ENCODE measurements at regions not wholly inside any gene's neighbourhood (a gene's known extent, or its start where the extent isn't known, plus 50 kb on each side); places are given as distances from the start of the nearest gene placed in this dataset.

DNA sequence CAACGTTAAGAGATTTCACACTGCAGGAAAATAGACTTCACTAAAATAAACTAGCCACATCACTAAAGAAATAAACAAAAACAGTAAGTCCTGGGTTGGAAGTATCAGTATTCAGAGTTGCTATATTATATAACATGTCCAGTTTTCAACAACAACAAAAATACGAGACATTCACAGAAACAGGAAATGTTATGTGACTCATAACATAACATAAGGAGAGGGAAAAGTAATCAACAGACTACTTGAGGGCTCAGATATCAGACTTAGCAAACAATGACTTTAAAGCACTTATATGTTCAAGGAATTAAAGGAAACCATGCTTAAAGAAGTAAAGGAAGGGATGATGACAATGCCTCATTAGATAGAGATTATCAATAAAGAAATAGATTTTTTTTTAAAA lies 73.5 kb upstream of the MKLN1 start:
- DNase-seq (ENCODE audit: low read depth in 2 of 2) = no peak

DNA sequence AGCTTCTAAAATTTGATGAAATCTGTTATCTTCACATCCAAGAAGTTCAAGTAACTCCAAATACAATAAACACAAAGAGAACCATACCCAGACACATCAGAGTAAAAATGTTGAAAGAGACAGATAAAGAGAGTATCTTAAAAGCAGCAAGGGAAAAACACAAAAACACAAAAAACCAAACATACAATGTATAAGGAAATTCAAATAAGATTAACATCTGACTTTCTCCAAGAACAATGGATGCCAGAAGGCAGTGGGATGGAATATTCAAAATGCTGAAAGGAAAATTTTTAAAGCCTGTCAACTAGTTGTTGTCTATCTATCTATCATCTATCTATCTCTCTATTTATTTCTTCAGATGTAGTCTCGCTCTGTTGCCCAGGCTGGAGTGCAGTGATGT lies 72.4 kb upstream of the MKLN1 start:
- DNase-seq (ENCODE audit: low read depth in 2 of 2) = no peak

DNA sequence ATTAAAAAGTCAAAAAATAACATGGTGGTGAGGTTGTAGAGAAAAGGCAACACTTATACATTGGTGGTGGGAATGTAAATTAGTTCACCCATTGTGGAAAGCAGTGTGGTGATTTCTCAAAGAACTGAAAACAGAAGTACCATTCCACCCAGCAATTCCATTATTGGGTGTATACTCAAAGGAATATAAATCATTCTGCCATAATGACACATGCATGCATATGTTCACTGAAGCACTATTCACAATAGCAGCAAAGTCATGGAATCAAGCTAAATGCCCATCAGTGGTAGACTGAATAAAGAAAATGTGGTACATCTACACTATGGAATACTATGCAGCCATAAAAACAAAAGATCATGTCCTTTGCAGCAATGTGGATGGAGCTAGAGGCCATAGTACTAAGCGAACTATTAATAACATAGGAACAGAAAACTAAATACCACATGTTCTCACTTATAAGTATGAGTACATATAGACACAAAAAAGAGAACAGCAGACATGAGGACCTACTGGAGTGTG lies 66.1 kb upstream of the MKLN1 start:
- no peak for DNase-seq (ENCODE audit: low read depth in 2 of 2)

DNA sequence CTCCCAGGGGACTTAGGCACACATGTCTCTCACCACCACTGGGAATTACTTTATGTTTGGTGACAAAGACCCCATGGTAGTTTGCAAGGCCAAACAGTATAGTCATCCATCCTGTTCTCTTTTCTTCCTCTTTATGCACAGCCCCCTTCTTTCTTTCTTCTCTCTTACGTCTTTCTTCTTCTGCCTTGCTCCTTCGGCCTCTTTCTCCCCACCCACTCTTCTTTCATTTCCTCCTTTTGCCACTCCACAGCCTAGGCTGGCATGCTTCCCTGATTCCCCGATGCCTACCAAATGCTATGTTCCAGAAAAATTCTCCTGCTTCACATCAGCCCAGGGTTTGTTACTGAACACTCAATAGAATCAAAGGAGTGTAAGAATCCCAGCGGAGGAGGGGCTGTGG lies 62.4 kb upstream of the MKLN1 start:
- no peak for DNase-seq (ENCODE audit: low read depth in 2 of 2)

DNA sequence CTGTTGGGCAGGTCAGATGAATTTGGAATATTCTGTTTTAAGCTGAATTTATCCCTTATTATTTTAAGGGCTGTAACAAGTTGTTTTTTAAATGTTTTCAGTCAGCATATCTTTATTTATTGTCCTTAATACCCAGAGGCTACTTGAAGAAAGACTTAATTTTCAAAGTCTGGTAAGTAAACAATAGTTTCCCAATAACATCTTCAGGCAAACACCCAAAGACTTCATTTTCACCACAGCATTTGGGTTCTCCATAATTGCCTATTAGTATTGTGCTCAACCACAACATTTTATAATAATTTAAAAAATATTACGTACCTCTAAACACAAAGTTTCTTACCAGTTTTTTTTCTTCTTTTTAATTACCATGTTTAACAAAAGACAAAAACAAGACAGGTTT lies 60.0 kb upstream of the MKLN1 start:
- no peak for DNase-seq (ENCODE audit: low read depth in 2 of 2)

DNA sequence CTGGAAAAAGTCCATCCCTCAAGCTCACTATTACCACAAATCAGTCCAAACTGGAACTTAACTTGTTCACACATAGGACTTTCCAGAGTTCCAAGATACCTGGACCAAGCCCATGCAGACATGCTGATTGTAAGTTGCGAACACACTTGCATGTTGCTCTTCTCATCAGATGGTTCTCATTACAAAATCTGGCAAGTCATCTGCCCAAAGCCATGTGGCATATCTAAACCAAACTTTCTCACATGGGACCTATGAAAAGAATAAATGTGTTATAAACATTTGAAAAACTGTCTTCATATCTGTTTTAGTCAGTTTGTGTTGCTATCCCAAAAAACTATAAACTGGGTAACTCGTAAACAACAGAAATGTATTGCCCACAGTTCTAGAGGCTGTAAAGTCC lies 58.8 kb upstream of the MKLN1 start:
- DNase-seq (ENCODE audit: low read depth in 2 of 2) = no peak

DNA sequence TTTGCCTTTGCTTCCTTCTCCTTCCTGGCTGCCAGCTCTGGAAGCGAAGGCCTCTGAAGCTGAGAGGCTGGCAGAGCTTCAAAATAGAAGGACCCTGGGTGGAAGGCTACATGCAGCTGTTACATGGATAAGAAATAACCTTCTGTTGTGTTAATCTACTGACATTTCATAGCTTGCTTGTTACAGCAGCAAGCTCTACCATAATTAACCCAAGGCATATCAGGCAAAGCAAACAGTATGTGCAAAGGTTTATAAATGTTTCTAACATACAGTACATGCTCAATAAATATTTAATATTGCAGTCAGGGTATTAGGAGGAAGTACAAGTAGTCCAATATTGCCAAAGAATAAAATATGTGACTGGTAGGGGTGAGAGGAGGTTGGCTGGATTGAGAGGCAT lies 55.6 kb upstream of the MKLN1 start:
- no peak for DNase-seq (ENCODE audit: low read depth in 2 of 2)

DNA sequence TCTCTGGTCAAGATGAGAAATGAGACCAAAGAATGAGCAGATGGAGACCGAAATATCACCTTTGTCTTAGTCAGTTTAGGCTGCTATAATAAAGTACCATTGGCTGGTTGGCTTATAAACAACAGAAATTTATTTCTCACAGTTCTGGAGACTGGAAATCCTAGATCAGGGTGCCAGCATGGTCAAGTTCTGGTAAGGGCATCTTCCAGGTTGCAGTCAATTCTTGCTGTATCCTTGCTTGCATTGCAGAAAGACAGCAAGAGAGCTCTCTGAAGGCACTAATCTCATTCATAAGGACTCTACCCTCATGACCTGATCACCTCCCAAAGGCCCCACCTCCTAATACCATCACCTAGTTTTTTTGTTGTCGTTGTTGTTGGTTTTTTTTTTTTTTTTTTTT lies 52.7 kb upstream of the MKLN1 start:
- DNase-seq (ENCODE audit: low read depth in 2 of 2) = no peak

DNA sequence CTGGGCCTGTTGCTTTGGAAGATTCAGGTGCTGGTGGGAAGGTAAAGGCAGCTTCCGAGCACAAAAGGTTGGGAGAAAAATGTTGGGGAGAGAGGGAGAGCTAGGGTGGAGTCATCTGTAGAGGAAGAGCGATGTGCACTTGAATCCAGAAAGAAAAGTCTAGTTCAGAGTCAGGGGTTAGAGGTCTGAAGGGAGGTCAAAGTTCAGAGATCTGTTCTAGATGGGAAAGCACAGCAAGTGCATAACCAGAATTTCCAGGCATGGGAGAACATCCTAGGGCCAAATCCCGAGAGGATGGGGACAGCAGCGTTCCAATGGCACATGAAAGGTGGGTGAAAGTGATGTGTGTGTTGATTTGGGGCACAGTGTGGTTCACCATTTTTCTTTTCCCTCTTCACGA lies 51.5 kb upstream of the MKLN1 start:
- no peak for DNase-seq (ENCODE audit: low read depth in 2 of 2)

DNA sequence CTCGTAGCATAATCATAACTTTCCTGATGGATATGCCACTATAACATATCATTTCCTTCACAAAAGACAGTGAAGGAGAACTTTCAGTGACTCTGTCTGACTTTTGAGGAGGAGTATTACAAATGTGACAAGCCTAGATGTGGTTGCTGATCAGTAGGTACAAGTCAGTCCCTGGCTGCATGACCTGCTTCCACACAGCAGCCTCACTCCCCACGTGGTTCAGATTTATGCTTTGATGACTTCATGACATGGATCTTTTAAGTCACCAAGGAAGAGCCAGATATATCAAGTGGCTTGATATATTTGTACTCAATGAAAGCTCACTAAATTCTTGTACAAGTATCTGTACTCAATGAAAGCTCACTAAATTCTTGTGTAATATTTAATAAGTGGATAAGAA lies 50.9 kb upstream of the MKLN1 start:
- no peak for DNase-seq (ENCODE audit: low read depth in 2 of 2)
